Nephron (organoid): ENCODE measurements at regions not wholly inside any gene's neighbourhood (a gene's known extent, or its start where the extent isn't known, plus 50 kb on each side); places are given as distances from the start of the nearest gene placed in this dataset.
"Not testable (repeated sequence)": the region's sequence is repeated elsewhere in the genome, so short reads cannot be mapped to it uniquely, and the experiment has no call there.

Experiments
- H3K27ac Mint-ChIP-seq, 3 experiments: 2 replicates each; pipeline ENCODE4 v1.8.0; 2020; ENCODE audit warnings: mixed read lengths in 3 of 3, mild to moderate bottlenecking in 2 of 3, moderate library complexity in 1 of 3
- H3K27me3 Mint-ChIP-seq: 2 replicates; pipeline ENCODE4 v1.8.0; 2021; ENCODE audit warnings: low read depth, mild to moderate bottlenecking, moderate library complexity, mixed read lengths
- H3K36me3 Mint-ChIP-seq: 2 replicates; pipeline ENCODE4 v1.8.0; 2020; ENCODE audit warnings: low read depth, mixed read lengths
- H3K4me1 Mint-ChIP-seq: 2 replicates; pipeline ENCODE4 v1.8.0; 2020; ENCODE audit warnings: mixed read lengths
- H3K4me3 Mint-ChIP-seq, 3 experiments: 2 replicates each; pipeline ENCODE4 v1.8.0; 2020; ENCODE audit warnings: mild to moderate bottlenecking in 3 of 3, mixed read lengths in 3 of 3, moderate library complexity in 2 of 3
- H3K9me3 Mint-ChIP-seq: 2 replicates; pipeline ENCODE4 v1.8.0; 2020; ENCODE audit warnings: mixed read lengths
- TF ChIP-seq, protein P1 (sequence below), 3 experiments: fragments of 200-600 bp; sonication (generic); IDR thresholded peaks; one replicate each; pipeline ENCODE4 v1.5.0; 2021; ENCODE audit warnings: antibody characterized with exemption in 3 of 3; ENCODE audit not compliant: unreplicated experiment in 3 of 3

DNA sequence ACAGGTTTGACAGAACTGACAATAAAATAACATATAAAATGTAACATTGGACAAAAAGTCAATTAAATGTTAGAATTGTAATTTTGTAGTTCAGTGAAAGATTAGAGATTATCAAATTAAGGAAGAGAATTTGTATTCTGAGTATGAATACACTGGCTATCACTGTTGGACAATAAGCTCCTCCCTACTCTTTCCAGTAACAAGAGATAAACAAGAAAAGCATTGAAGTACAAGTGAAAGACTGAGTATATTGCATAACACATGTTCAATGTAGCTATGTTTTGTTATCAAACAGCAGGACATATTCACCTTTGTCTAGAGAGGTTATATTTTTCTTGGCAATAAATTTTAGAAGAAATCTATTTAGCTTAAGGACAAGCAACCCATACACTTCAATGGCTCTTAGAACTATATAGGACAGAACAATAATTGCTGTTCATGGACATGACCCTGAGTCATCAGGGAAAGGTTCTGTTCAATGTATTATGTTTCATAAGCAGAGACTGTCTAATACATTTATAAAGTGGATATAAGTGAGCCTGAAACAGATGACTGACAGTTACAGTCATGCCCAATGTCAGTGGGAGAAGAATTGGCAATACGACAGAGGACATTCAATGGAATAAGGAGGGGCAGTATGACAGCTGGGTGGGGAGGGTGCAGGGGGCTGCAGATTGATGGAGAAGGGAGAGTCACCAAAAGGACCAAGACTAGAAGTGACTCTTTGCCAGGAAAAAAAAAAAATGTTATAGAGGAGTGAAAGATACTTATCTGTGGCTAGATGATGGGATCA lies 520.4 kb downstream of the FRK start:
- Mint-ChIP-seq H3K4me1 (no peaks in the 10 kb centered on the region), H3K9me3 (no peaks in the 10 kb centered on the region), H3K36me3 (no peaks in the 10 kb centered on the region), H3K4me3 (no peak overlapping the region), H3K27me3 (no peaks in the 10 kb centered on the region), H3K27ac (no peak overlapping the region)
- TF ChIP-seq, protein P1, sequence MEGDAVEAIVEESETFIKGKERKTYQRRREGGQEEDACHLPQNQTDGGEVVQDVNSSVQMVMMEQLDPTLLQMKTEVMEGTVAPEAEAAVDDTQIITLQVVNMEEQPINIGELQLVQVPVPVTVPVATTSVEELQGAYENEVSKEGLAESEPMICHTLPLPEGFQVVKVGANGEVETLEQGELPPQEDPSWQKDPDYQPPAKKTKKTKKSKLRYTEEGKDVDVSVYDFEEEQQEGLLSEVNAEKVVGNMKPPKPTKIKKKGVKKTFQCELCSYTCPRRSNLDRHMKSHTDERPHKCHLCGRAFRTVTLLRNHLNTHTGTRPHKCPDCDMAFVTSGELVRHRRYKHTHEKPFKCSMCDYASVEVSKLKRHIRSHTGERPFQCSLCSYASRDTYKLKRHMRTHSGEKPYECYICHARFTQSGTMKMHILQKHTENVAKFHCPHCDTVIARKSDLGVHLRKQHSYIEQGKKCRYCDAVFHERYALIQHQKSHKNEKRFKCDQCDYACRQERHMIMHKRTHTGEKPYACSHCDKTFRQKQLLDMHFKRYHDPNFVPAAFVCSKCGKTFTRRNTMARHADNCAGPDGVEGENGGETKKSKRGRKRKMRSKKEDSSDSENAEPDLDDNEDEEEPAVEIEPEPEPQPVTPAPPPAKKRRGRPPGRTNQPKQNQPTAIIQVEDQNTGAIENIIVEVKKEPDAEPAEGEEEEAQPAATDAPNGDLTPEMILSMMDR (IDR thresholded peaks at IDR 0.05; ENCODE audit: unreplicated experiment in 3 of 3): no peak

DNA sequence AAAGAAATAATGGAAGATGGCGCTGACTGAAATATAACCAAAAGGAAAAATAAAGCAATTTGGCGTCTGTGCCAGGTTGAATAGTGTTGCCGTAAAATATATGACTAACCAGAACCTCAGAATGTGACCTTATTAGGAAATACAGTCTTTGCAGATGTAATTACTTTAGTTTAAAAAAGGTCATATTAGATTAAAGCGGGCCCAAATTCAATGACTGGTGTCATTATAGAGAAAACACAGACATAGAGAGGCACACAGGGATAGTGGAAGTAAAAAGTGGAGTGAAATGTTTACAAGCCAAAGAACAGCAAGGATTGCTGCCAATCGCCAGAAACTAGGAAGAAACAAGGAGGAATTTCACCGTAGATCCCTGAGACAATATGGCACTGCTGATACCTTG lies 521.2 kb downstream of the FRK start:
- Mint-ChIP-seq H3K36me3 (no peaks in the 10 kb centered on the region), H3K9me3 (no peaks in the 10 kb centered on the region), H3K4me1 (no peaks in the 10 kb centered on the region), H3K27ac (no peak overlapping the region), H3K27me3 (no peaks in the 10 kb centered on the region), H3K4me3 (no peak overlapping the region)
- TF ChIP-seq, protein P1 (IDR thresholded peaks at IDR 0.05; ENCODE audit: unreplicated experiment in 3 of 3): no peak

DNA sequence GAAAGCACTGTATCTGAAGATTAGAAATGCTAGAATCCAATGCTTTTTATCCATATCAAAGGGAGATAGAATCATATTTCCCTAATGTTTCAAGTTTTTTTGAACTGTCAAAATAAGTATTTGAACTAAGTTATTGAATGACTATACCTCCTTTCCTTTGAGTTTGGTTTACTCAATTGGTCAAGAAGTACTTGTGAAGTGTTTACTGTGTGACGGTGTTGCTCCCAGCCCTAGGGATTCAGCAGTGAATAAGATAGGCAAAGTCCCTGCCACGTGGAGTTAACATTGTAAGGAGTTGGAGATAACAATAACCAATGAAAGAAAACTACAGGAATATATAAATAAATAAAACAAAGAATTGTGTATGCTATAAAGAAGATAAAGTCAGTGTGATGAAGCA lies 535.9 kb downstream of the FRK start:
- H3K36me3 Mint-ChIP-seq: peaks cover 9% of the 10 kb centered on the region
- peaks cover 19% of the 10 kb centered on the region for H3K9me3 Mint-ChIP-seq
- TF ChIP-seq, protein P1 (IDR thresholded peaks at IDR 0.05; ENCODE audit: unreplicated experiment in 3 of 3): no peak
- no peaks in the 10 kb centered on the region for H3K4me1 Mint-ChIP-seq
- no peaks in the 10 kb centered on the region for H3K27me3 Mint-ChIP-seq
- H3K27ac Mint-ChIP-seq: no peak overlapping the region
- no peak overlapping the region for H3K4me3 Mint-ChIP-seq

DNA sequence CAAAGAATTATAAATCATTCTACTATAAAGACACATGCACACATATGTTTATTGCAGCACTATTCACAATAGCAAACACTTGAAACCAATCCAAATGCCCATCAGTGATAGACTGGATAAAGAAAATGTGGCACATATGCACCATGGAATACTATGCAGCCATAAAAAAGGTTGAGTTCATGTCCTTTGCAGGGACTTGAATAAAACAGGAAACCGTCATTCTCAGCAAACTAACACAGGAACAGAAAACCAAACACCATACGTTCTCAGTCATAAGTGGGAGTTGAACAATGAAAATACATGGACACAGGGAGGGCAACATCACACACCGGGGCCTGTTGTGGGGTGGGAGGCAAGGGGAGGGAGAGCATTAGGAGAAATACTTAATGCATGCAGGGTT lies 538.9 kb downstream of the FRK start:
- H3K4me1 Mint-ChIP-seq, H3K27me3 Mint-ChIP-seq, H3K27ac Mint-ChIP-seq, H3K36me3 Mint-ChIP-seq, H3K4me3 Mint-ChIP-seq: not testable (repeated sequence)
- H3K9me3 Mint-ChIP-seq: peaks cover 26% of the 10 kb centered on the region

DNA sequence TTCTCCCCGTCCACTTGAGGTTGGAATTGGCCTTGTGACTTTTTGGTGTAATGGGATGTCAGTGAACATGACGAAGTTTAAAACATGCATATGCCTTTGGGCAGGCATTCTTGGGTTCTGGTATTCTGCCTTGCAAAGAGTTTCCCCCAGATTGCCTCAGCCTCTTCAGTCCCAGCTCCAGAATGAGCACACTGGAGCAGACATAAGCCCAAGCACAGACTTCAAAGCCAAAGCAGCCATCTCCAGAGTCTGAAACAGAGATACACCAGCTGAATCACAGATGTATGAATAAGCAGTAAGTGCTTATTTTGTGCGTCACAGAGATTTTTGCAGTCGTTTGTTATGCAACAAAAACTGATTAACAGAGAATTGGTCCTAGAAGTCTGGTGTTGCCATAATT lies 546.0 kb downstream of the FRK start:
- TF ChIP-seq, protein P1 (IDR thresholded peaks at IDR 0.05; ENCODE audit: unreplicated experiment in 3 of 3): no peak

DNA sequence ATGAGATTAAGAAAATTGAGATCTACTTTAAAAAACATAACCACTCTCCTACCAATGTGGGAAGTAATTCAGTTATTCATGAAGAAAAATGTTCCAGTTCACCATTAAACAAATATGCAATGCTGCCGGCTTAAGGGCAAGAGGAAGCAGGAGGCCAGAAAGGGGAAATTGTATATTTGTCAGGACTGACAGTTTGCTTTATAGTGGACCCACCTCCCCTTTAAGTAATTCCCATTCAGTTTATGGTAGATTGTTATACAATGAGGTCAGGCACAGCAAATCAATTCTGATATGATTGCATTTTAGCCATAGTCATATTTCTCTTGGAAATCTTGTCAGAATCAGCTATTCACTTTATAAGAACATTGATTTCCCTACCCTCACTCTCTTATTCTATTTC lies 547.8 kb downstream of the FRK start:
- Mint-ChIP-seq H3K4me3 (no peak overlapping the region), H3K4me1 (no peaks in the 10 kb centered on the region), H3K9me3 (no peaks in the 10 kb centered on the region), H3K27ac (no peak overlapping the region), H3K27me3 (peaks cover 5% of the 10 kb centered on the region), H3K36me3 (no peaks in the 10 kb centered on the region)
- TF ChIP-seq, protein P1 (IDR thresholded peaks at IDR 0.05; ENCODE audit: unreplicated experiment in 3 of 3): no peak

More for the DNA sequence above, 546.0 kb downstream of the FRK start:
- no peak overlapping the region for H3K27ac Mint-ChIP-seq
- no peaks in the 10 kb centered on the region for H3K36me3 Mint-ChIP-seq
- H3K4me1 Mint-ChIP-seq: no peaks in the 10 kb centered on the region
- H3K9me3 Mint-ChIP-seq: peaks cover 7% of the 10 kb centered on the region
- H3K27me3 Mint-ChIP-seq: peaks cover 5% of the 10 kb centered on the region
- no peak overlapping the region for H3K4me3 Mint-ChIP-seq
